NCI-H187 (cell line): ENCODE measurements at regions not wholly inside any gene's neighbourhood (a gene's known extent, or its start where the extent isn't known, plus 50 kb on each side); places are given as distances from the start of the nearest gene placed in this dataset.

Experiments used
- DNase-seq, 2 experiments: peaks; one replicate each; lab custom pipeline; 2025; lab: John Stamatoyannopoulos, UW

DNA sequence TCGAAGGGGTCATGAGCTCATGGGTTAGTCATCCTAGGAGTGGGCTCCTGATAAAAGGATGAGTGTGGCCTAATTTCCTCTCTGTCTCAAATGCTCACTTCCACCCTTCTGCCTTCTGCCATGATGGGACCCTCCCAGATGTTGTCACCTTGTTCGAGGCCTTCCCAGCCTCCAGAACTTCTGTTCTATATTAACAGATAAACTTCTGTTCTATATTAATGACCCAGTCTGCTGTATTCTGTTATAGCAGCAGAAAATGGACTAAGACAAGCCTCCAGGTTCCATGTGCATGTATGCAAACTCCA lies 583.2 kb downstream of the GLRX3 start:
- no peak for DNase-seq

DNA sequence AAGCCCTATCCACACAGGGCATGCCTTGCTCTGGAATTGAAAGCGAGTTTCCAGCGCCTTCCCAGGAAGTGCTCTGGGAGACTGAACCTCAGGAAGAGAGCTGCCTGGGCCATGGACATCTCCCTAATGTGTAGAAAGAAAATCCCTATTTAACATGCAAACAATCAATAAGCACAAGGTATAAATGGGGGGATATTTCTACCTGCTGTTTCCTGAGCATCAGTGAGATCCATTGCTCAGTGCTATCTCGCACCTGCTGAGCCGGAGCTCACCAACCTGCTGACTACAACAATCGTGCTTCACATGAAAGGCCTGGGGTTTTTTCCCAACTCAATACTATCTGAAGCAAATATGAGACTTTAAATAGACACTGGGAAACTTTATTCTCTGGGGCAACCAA lies 584.0 kb downstream of the GLRX3 start:
- no peak for DNase-seq

DNA sequence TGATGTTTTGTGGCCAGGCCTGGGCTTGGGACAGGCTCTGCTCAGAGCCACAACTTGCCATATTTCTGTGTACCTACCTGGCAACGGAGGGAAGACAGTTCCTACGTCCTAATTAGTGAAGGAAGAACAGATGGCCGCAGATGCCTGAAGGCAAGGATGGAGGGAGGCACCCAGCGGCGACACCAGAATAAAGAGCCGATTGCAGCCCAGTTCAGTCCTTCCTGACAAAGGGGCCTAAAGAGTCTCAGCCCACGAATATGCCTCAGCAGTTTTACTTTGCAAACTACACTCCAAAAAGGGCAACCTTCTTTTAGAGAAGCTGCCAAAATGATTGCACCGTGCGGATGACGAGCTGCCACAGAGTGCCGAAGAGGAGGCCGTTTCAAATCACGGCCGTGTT lies 585.8 kb downstream of the GLRX3 start:
- DNase-seq = no peak

DNA sequence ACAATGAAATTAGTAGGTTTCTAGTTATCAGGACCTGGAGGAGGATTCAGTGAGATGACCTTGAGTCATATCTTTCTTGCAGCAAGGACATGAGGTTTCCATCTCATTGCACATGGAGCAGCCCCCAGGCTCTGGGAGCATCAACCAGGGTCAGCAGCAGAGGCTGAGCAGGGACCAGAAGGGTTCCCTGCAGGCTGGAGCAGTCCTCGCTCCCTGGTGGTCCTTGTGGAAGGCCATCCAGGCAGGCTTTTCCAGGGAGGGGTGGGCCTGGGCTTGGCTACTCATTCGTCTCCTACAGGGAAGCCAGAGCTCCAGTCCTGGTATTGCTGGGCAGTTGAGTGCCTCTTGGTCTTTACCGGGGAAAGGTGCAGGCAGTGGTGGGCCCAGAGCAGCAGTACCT lies 587.5 kb downstream of the GLRX3 start:
- no peak for DNase-seq

DNA sequence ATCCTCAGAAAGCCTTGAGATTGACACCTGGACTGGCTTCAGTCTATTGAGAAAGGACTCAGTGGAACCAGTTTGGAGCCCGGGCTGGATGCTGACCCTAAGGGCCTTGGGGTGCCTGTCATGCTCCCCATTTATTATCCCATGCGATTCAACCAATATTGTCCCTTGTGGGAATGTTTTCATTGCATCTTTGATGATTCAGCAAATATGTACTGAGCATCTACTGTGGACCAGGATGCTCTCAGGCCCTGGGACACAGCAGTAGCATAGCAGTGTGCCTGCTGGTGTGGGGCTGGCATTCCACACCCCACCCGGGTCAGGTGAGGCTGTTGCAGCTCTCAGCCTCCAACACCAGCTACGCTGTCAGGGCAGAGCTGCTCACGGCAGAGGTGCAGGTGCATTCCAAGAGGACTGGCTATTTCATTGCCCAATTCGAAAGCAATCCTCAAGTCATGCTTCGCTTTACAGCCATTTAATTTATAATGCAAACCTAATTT lies 586.0 kb downstream of the TCERG1L start:
- no peak for DNase-seq

DNA sequence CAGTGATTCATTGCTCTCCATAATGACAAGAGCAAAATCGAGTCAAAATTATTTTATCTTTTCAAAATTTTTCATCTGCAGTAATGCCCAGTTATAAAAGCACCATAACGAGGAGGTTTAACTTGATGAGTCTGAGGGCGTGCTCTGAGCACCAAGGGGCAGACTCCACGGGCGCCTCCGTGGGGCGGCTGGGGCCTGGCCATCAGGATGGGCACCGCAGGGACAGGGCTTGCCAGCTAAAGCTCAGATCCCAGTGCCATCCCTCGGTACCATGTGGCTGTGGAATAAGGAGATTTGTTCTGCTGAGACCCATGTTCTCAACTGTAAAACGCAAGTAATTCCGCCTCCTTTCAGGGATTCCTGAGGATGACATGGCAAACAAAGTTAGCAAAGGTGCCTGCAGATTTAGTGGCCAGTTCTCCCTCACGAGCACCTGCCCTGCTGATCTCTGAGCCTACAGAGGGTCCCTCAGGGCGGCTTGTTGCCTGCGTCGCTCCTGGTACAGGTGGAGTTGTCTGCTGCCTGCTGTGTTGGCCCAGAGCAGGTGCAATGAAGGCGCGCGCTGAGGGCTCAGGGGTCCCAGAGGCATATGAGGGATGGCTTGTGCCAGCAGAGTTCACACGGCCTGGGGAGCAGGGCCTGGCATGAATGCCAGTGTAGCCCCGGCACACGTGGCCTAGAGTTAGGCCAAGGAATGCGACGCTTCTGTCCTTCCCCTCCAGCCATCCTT lies 584.4 kb downstream of the TCERG1L start:
- DNase-seq = no peak

DNA sequence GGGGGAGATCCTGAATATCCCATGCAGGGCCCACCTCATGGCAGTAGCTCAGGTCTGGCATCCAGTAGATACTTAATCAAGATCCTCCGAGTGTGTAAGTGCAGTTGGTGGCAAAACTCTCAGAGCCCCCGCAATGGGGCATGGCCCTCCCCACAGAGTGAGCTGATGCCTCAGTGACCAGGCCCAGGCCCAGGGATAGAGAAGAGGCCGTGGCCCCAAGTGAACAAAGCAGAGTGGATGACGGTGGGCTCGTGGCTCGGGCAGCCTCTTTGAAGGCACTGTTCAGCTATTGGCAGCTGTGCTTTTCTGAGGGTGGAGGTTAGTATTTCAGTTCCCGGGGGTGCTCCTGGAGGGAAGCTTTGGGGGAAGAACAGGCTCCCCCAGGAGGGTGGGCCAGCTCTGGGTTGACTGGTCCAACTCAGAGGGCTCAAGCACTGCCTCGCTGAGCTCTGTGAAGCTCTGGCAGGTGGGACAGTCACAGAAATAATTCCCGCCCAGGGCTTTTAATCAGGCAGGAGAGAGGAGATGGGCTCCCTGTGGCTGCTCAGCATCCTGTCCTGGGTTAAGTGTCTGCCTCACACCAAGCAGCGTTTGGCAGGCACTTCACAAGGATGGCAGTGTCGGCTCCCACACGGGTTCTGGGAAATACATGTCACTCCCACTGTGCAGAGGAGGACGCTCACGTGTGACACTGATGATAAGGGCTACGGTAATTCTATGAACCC lies 583.6 kb downstream of the TCERG1L start:
- DNase-seq = no peak

DNA sequence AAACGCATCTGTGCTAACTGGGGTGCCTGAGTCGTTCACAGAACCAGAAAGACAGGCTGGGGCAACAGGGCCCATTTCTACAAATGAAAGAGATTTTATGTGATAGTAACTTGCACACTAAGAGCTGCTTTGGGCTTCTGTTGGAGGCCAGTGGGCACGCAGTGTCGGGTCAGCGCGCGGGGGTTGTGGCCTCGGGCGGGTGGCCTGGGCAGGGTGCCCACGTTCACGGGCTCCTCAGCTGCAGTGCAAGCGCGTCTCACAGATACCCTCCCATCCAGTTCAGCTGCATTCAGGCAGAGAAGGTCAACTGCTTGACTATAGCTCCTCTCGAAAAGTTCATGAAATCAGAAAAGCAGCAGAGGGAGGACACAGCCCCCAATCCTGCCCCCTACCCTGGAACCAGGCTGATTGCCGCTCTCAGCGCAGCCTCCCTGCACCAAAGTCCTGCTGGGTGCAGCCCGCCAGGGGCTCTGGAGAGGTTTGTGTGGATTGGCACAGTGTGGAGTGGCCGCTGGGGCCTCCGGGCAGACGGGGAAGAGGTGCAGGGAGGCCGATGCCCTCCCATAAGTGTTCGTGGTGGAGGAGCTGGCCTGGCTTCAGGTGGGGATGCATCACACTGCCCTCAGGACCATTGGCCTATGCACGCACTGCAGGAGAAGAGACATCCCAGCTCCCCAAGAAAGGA lies 582.8 kb downstream of the TCERG1L start:
- no peak for DNase-seq

DNA sequence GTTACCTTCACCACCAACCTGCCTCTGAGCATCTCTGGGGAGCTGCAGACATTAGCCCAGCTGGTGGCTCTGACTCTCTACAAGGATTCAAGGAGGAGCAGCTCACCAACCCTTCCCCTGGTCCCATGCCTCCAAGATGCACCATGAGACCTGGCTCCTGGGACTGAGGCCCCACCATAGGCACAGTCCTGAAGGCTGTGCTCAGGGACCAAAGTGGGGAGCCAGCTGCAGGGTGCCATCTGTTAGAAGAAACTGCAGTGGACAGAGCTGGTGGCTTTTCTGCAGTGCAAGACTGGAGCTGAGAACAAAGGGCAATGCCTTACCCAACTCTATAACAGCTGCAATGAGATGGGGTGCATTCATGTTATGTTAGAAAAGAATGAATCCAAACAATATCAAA lies 581.6 kb downstream of the TCERG1L start:
- DNase-seq = no peak

DNA sequence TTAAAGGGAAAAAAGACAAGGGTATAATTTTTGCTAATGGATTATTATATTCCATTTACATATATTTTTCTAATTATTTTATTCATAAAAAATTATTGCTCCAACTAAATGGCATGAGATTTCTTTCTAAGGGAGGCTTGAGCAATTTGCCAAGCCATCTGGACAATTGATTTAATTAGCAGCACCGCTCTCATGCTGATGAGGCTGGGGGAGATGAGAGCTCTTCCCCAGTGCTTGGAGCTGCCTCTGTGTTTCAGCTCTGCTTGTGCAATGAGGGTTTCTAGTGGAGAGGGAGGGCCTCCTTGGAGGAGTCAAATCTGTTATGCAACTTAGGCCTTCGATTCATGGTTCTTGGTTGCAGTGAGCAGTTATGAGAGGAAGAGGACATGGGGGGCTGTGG lies 574.3 kb downstream of the TCERG1L start:
- DNase-seq = no peak

DNA sequence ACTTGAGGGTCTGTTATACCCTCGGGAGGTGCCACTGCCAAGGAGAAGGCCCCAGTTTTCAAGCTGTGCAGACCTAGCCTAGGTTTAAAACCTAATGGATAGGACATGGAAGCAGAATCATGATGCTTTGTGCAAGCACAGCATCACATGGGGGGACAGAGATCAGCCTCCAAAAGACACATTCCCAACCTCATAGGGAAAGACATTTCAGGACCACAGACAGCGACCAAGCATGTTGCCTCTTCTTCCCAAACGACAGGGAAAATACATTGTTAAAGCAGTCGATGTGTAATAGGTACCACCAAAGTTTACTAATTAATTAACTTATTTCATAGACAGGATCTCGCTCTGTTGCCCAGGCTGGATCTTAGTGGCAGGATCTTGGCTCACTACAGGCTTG lies 573.9 kb downstream of the TCERG1L start:
- DNase-seq = no peak

DNA sequence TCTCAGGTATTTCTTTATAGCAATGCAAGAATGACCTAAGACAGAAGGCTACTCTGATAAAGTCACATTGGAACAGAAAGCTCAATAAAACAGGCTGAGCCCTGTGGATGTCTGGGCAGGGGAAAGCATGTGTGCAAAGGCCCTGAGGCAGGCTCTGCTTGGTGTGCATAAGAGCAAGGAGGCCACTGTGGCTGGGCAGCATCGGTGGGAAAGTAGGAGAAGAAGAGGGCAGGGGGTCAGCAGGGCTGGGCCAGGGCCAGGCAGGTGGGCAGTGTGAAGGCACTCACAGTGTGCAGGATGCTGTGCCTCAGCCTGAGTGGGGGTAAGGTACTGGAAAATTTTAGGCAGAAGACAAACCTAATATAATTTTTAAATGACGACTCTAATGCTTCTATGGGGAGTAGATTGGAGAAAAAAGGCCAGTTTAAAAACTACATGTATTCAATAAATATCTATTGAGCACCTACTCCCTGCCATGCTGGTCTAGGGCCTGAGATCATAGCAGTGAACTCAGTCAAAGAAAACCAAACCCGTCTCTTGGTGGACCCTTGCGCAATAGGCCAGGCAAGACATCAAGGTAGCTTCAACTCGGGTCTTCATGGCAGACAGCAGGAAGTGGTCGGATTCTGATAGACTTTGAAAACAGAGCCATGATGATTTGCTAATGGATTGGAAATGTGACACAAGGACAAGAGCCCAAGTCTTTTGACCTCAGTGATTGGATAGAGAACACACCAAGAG lies 572.3 kb downstream of the TCERG1L start:
- DNase-seq = no peak

DNA sequence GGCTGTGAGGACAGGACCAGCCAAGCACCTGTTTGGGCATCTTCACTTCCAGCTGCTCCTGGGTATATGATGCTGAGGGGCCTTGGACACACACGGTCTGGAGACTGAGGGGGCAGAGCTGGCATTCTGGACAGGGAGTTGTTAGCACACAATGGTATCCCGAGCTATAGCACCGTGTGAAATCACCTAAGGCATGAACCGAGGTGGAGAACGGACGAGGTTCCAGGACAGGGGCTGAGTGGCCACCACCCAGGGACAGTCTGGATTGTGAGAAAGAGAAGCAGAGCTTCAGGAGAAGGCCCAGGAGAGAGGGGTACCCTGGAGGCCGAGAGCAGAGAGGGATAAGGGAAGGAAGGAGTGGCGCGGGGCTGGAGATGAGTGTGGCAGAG lies 571.8 kb downstream of the TCERG1L start:
- DNase-seq = no peak

DNA sequence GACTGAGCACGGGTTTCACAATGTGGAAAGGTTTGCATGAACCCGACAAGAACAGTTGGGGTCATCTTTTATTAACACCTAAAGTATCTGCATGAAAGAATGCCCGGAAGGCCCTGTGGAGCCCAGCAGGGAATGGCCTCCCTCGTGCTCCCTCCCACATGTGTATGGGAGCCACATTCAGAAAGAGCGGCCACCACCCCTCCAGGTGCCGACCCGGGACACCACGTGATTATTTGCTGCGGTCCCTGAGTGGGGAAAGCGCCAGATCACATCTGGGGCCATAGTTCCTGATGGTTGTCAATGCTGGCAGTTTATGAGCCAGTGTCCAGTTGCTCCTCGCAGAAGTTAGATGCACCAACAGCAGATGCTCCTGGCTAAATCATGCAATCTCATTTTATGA lies 571.4 kb downstream of the TCERG1L start:
- DNase-seq = no peak

DNA sequence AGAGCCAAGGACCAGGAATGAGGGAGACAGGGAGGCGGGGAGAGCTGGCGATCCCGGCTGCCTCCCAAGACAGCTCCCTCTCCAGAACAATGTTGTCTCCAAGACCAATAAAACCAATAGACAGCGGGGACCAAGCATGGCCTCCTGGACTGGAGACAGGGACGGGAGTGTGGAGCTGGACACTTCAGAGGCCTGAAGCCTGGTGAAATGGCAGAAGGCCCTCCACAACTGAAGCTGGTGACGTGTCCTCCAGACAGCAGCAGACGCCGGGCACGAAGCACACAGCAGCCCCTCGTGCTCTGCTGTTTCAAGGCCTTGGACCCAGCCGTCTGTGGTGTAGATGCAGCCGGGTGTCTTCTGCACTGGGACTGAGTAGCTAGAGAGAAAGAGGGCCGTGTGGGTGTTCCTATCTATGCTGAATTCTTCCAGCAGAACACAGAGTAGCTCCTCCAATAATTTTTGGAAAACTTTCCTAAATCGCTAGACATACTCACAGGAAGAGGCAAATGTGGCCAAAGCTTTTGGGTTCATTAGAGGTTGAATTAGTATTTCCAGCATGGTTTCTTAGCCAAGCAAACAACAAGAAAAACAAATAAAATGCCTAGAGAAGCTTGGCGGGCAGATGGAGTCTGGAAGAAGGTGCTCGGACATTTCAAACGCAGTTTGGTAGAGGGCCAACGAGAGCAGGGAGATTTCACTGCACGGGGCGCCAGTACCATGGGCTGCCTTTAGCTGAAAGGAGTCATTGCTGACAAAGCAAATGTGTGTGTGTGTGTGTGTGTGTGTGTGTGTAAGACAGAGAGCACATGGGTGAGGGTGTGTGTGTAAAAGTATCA lies 570.4 kb downstream of the TCERG1L start:
- no peak for DNase-seq

DNA sequence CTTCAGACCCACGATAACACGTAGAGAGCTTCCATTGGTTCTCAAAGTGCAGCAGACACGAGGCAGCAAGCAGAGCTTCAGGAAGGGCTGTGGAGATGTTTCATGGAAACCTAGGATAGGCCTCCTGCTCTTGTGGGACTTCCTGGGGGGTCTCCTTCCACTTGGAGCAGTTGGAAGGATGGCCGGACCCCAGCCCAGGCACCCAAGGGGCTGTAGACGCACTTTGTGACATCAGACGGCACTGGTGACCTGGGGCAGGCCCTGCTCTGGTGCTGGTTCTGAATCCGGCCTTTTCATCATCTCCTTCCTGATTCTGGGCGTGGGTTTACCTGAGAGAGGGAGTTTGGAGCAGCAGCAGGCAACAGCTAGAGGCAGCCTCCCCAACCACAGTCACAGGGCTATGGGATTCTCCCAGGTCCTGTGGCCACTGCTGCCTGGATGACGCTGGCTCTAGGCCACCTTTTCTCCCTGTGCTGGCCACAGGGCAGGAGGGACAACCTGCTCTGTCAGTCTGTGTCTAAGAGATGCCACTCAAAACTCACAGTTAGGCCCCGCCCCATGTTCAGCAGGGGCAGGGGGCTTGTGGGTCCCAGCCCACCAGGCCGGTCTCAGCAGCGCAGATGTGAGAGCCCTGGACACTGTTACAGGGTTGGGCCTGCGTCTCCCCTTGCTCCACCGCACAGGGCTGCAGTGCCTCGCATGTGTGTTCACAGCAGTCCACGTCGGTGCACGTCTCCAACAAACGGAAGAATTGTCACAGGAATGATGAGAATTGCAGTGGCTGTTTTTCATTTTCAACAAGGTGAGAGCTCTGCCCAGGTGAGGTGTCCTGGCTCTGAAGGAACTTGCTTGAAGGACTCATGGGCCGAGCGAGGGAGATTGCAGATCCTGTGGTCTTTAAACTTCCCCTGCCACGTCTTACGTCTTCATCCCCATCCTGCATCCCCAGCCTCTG lies 569.3 kb downstream of the TCERG1L start:
- no peak for DNase-seq

DNA sequence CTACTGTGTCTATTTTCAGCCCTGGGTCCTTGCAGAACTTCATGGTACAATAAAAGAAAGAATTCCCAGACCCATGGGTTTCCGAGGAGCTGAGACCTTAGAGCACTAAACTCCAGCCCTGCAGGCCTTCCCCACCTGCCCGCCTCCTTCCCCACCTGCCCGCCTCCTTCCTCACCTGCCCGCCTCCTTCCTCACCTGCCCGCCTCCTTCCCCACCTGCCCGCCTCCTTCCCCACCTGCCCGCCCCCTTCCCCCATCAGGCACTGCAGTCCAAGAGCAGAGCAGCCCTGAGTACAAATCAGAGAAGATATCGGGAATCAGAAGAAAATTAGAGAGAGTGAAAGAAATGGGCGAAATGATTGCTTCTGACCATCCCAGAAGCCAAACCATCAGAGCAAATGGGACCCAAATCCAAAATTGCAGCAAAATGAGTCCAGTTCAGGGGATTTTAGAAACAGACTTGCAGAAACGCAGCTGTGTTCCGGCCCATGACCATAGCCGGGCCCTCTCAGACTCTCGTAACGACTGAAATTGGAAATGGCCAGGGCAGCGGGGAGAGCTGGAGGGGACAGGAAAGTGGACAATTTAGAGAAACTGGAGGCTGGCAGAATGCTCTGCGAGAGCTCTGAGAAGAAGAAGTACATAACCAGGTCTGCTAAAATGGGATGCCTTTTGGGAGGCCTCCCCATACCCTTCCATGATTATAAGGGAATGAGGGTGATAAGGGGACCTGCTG lies 568.4 kb downstream of the TCERG1L start:
- no peak for DNase-seq

DNA sequence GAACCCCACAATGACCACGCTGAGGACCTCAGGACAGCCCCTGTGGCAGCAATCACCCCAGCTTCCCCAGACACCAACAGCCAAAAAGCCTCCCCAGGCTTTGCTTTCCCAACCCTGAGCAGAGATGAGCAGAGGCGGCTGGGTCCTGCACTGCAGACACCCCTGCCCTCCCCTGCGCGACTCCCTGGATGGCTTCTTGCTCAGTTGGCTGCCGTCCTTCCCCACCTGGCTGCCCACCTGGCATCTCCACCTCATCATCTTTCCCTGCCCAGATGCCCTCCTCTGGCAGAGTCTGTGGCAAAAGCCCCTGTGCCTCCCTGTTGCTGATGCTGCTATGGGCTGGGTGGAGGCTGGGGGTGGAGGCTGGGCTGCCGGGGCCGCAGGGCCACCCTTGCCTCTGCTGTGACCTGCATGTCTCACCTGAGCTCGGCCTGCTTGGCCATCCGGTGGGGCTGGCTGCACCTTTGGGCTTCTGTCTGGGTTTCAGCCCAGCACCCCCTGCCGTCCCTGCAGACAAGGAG lies 567.7 kb downstream of the TCERG1L start:
- no peak for DNase-seq

DNA sequence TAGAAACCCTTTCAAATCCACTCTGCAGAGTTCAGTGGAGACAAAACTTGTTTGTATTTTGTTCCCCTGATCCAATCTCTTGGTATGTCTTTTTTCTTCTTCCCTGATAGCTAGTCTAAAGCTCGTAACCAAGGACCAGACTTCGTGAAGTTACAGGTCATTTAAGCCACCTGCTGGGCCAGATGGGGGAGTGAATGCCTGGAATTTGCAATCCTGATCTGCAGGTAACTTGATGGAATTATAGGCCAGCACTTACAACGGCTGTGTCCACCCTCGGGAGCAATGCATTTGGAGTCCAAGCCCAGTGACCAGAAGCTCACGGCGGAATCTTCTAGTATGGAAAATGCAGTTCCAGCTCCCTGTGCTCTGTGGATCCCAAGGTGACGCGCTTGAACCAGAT lies 566.9 kb downstream of the TCERG1L start:
- DNase-seq = no peak

DNA sequence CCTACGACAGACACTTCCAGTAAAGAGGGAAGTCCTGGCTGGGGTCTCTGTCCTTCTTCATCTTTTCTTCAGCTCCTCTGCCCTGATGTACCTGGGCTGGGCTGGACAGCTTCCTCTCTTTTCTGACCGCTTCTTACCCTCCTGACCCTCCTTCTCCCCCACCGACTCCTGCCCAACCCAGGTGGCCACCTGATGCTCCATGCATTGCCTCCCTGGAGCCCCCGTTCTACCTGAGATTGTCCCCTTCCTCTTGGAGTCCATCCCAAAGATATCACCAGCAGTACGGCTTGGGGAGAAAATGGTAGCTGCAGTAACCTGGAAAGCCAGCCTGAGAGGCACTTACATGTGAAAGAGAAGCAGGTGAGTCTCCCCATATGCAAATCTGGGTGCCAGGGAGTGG lies 566.3 kb downstream of the TCERG1L start:
- DNase-seq = no peak
